IPS-15b (cell line): ENCODE measurements at regions not wholly inside any gene's neighbourhood (a gene's known extent, or its start where the extent isn't known, plus 50 kb on each side); places are given as distances from the start of the nearest gene placed in this dataset.

Experiments
- H3K27me3 ChIP-seq: one replicate; pipeline ENCODE4 v1.6.1; 2013; ENCODE audit warnings: low read length; ENCODE audit not compliant: control insufficient read depth, insufficient read depth
- H3K36me3 ChIP-seq: one replicate; pipeline ENCODE4 v1.6.1; 2013; ENCODE audit warnings: low read length; ENCODE audit not compliant: control insufficient read depth, insufficient read depth
- H3K4me1 ChIP-seq: one replicate; pipeline ENCODE4 v1.6.1; 2013; ENCODE audit warnings: mild to moderate bottlenecking, low read length; ENCODE audit not compliant: control insufficient read depth, insufficient read depth
- H3K4me3 ChIP-seq: one replicate; pipeline ENCODE4 v1.5.1; 2013; ENCODE audit warnings: low read depth, low read length
- H3K9ac ChIP-seq: one replicate; pipeline ENCODE4 v1.6.1; 2013; ENCODE audit warnings: low read depth, mild to moderate bottlenecking, low read length
- H3K9me3 ChIP-seq: one replicate; pipeline ENCODE4 v1.6.1; 2013; ENCODE audit warnings: mild to moderate bottlenecking, low read length; ENCODE audit not compliant: control insufficient read depth, insufficient read depth

- H3K27me3 ChIP-seq = no peaks in the 10 kb centered on the region
- H3K9ac ChIP-seq = no peak overlapping the region
- H3K36me3 ChIP-seq = no peaks in the 10 kb centered on the region
- no peaks in the 10 kb centered on the region for H3K4me1 ChIP-seq
- H3K9me3 ChIP-seq = no peaks in the 10 kb centered on the region
- no peak overlapping the region for H3K4me3 ChIP-seq
Observed at GRCh38 chr10:65531545-65531944, 1394.3 kb upstream of the LRRTM3 start.

- Histone ChIP-seq H3K9me3 (no peaks in the 10 kb centered on the region), H3K36me3 (no peaks in the 10 kb centered on the region), H3K9ac (no peak overlapping the region), H3K27me3 (no peaks in the 10 kb centered on the region), H3K4me3 (no peak overlapping the region), H3K4me1 (no peaks in the 10 kb centered on the region)
Observed at GRCh38 chr10:65534771-65535170, 1391.1 kb upstream of the LRRTM3 start.

- Histone ChIP-seq H3K9me3 (no peaks in the 10 kb centered on the region), H3K4me3 (no peak overlapping the region), H3K27me3 (no peaks in the 10 kb centered on the region), H3K36me3 (no peaks in the 10 kb centered on the region), H3K9ac (no peak overlapping the region), H3K4me1 (no peaks in the 10 kb centered on the region)
Observed at GRCh38 chr10:65544756-65545155, 1381.1 kb upstream of the LRRTM3 start.

- Histone ChIP-seq H3K4me1 (no peaks in the 10 kb centered on the region), H3K27me3 (no peaks in the 10 kb centered on the region), H3K9ac (no peak overlapping the region), H3K4me3 (no peak overlapping the region), H3K9me3 (no peaks in the 10 kb centered on the region), H3K36me3 (no peaks in the 10 kb centered on the region)
Observed at GRCh38 chr10:65548001-65548400, 1377.8 kb upstream of the LRRTM3 start.

GRCh38 chr10:65550761-65551160 is 1375.1 kb upstream of the LRRTM3 start:
- no peaks in the 10 kb centered on the region for H3K27me3 ChIP-seq
- no peak overlapping the region for H3K4me3 ChIP-seq
- H3K9me3 ChIP-seq = no peaks in the 10 kb centered on the region
- no peak overlapping the region for H3K9ac ChIP-seq
- H3K36me3 ChIP-seq = no peaks in the 10 kb centered on the region
- H3K4me1 ChIP-seq = no peaks in the 10 kb centered on the region

GRCh38 chr10:65555192-65555591 is 1370.6 kb upstream of the LRRTM3 start:
- Histone ChIP-seq H3K9ac (no peak overlapping the region), H3K36me3 (no peaks in the 10 kb centered on the region), H3K9me3 (no peaks in the 10 kb centered on the region), H3K4me1 (no peaks in the 10 kb centered on the region), H3K4me3 (no peak overlapping the region), H3K27me3 (no peaks in the 10 kb centered on the region)

GRCh38 chr10:65556006-65556405 is 1369.8 kb upstream of the LRRTM3 start:
- H3K4me3 ChIP-seq = no peak overlapping the region
- H3K27me3 ChIP-seq = no peaks in the 10 kb centered on the region
- no peaks in the 10 kb centered on the region for H3K9me3 ChIP-seq
- H3K9ac ChIP-seq = no peak overlapping the region
- no peaks in the 10 kb centered on the region for H3K4me1 ChIP-seq
- H3K36me3 ChIP-seq = no peaks in the 10 kb centered on the region

GRCh38 chr10:65559369-65559768 is 1366.5 kb upstream of the LRRTM3 start:
- Histone ChIP-seq H3K4me3 (no peak overlapping the region), H3K27me3 (no peaks in the 10 kb centered on the region), H3K9me3 (no peaks in the 10 kb centered on the region), H3K9ac (no peak overlapping the region), H3K4me1 (no peaks in the 10 kb centered on the region), H3K36me3 (no peaks in the 10 kb centered on the region)

- Histone ChIP-seq H3K9ac (no peak overlapping the region), H3K4me3 (no peak overlapping the region), H3K36me3 (no peaks in the 10 kb centered on the region), H3K4me1 (no peaks in the 10 kb centered on the region), H3K27me3 (no peaks in the 10 kb centered on the region), H3K9me3 (no peaks in the 10 kb centered on the region)
Observed at GRCh38 chr10:65565246-65565645, 1360.6 kb upstream of the LRRTM3 start.

- no peak overlapping the region for H3K9ac ChIP-seq
- no peak overlapping the region for H3K4me3 ChIP-seq
- no peaks in the 10 kb centered on the region for H3K9me3 ChIP-seq
- no peaks in the 10 kb centered on the region for H3K27me3 ChIP-seq
- no peaks in the 10 kb centered on the region for H3K36me3 ChIP-seq
- no peaks in the 10 kb centered on the region for H3K4me1 ChIP-seq
Observed at GRCh38 chr10:65566906-65567305, 1358.9 kb upstream of the LRRTM3 start.

- Histone ChIP-seq H3K4me1 (no peaks in the 10 kb centered on the region), H3K9ac (peak overlapping the region; percentile 88), H3K36me3 (peaks cover 7% of the 10 kb centered on the region), H3K9me3 (no peaks in the 10 kb centered on the region), H3K27me3 (no peaks in the 10 kb centered on the region), H3K4me3 (peak overlapping the region; percentile 85)
Observed at GRCh38 chr10:65570143-65571010, 1355.5 kb upstream of the LRRTM3 start.

GRCh38 chr10:65571011-65571570 is 1354.7 kb upstream of the LRRTM3 start:
- Histone ChIP-seq H3K9me3 (no peaks in the 10 kb centered on the region), H3K9ac (peak overlapping the region; percentile 88), H3K36me3 (peaks cover 7% of the 10 kb centered on the region), H3K4me1 (no peaks in the 10 kb centered on the region), H3K27me3 (no peaks in the 10 kb centered on the region), H3K4me3 (peak overlapping the region; percentile 85)
